GM21576 (cell line): ENCODE measurements at regions not wholly inside any gene's neighbourhood (a gene's known extent, or its start where the extent isn't known, plus 50 kb on each side); places are given as distances from the start of the nearest gene placed in this dataset.

Experiments used
- ATAC-seq: cut with Tn5 transposase; IDR thresholded peaks from one replicate; pipeline ENCODE4 v1.9.1; 2021; ENCODE audit warnings: mild to moderate bottlenecking, moderate library complexity; ENCODE audit not compliant: unreplicated experiment

DNA sequence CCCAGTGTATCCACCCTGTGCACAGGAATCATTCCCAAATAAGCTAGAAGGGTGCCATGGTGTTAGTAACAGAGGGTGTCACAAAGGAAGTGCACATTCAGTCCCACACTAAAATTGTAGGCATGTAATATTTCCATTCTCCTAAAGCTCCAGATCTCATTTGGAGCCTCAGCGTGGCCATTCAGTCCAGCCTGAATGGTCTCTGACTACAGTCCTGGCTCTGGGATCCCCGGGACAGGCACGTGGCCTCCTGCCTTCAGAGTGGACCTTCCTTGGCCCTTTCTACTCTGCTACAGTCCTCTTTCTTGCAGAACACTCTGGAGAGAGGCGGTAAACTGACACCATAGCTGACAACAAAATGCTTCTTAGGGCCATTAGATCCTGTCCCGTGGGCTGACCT is 243.9 kb downstream of the IRX2 start:
- ATAC-seq, result no peak

GRCh38 chr5:2506603-2507002 is 244.9 kb downstream of the IRX2 start:
- no peak for ATAC-seq

- no peak for ATAC-seq
These were observed 246.3 kb downstream of the IRX2 start for GRCh38 chr5:2505217-2505616.

GRCh38 chr5:2502970-2503594 is 248.4 kb downstream of the IRX2 start:
- ATAC-seq, result no peak

DNA sequence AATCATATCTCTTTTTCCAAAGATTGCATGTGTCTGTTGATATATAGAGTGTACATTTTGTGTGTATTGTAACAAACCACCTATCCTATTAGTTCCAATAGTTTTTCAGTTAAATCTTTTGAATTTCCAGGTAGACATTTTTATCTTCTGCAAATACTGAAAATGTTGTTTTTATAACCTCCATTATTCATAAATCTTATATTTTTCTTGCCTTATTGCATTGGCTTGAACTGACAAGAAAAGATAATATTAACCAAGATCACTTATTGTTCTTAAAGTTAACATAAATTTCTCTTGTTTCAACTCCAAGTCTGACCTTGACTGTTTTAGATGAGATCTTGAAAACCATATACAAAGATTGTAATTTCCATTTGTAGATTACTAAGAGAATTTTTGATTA is 251.6 kb downstream of the IRX2 start:
- no peak for ATAC-seq

- ATAC-seq, result no peak
These were observed 254.6 kb downstream of the IRX2 start for GRCh38 chr5:2496891-2497290.

DNA sequence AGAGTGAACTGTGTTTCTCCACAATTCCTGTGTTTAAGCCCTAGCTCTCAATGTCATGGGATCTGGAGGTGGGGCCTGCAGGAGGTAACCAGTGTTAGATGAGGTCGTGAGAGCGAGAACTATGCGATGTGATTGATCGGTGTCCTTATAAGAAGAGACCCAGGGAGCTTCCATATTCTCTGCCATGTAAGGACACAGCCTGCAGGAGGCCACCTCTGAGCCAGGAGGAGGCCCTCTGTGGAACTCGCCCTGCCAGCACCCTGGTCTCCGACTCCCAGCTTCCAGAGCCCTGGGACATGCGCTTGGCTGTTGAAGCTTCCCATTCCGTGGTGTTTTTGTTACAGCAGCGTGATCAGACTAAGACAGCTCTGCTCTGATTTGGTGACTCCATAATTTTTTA is 255.4 kb downstream of the IRX2 start:
- no peak for ATAC-seq

DNA sequence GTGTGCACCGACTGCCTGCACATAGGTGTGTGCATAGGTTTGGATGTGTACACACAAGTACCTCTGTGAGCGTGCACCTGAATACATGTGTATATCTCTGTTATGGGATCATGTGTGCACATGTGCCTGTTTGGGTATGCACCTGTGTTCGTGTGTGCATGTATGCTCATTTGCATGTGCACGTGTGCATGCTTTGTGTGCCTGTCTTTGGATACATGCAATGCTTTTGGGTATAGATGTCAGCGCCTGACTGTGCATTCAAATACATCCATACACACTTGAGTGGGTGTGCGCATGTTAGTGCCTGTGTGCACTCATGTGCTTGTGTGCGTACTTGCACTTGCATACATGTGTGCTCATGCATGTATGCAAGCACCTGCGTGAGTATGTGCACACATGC is 258.1 kb downstream of the IRX2 start:
- ATAC-seq, result no peak

GRCh38 chr5:2492476-2492875 is 259.0 kb downstream of the IRX2 start:
- no peak for ATAC-seq

- ATAC-seq, result no peak
These were observed 259.6 kb downstream of the IRX2 start for GRCh38 chr5:2491846-2492245.

- no peak for ATAC-seq
These were observed 262.2 kb downstream of the IRX2 start for GRCh38 chr5:2489306-2489705.

DNA sequence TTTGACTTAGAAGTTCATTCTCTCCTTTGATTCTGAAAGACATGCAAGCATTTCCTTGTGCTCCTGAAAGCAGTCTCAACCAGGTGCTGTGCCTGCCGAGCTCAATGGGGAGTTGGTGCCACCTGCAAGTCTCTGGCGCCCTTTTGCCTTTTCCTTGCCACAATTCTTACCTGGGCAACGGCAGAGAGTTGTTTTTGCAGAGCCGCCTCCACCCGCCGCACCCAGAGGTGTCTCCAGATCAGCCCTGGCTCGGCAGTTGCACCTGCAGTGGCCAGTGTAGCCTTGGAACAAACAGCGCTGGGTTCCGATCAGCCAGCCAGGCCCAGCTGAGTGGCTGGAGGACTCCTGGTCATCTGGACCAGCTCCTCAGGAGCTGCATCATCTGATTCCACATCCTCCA is 262.9 kb downstream of the IRX2 start:
- ATAC-seq, result no peak

DNA sequence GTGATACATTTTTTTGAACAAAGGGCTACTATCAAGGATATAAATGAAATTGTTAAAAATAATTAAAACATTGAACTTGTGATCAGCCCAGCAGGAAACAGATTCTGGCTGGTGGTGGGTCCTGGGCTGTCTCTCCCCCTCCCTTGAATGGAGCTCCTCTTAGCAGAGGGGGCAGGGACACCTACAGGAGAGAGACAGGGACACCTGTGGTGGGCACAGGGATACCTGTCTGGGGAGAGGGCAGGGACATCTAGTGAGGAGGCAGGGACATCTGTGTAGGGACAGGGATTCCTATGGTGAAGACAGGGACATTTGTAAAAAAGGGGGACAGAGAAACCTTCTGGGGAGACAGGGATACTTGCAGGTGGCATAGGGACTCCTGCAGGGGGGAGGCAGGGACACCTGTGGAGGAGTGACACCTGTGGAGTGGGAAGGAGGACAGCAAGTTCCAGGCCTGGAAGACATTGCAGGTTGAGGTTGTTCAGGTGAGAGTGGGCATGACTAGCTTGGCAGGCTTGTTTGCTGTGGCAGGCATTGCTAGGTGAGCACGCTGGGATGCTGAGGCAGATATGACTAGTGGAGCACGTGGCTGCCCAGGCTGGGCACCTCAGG is 264.2 kb downstream of the IRX2 start:
- no peak for ATAC-seq

- ATAC-seq, result no peak
These were observed 265.1 kb downstream of the IRX2 start for GRCh38 chr5:2486373-2486772.

DNA sequence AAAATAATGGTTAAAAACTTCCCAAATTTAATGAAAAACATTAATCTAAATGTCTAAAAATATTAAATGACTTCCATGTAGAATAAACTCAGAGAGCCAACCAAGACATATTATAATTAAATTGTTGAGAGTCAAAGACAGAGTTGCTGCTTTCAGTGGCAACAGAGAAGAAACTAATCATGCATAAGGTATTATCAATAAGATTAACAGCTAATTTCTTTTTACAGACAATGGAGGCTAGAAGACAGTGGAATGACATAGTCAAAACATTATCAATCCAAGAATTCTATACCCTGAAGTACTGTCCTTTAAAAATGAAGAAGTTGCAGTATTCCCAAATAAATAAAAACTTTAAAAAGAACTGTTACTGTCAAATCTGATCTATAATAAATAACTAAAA is 268.7 kb downstream of the IRX2 start:
- no peak for ATAC-seq

DNA sequence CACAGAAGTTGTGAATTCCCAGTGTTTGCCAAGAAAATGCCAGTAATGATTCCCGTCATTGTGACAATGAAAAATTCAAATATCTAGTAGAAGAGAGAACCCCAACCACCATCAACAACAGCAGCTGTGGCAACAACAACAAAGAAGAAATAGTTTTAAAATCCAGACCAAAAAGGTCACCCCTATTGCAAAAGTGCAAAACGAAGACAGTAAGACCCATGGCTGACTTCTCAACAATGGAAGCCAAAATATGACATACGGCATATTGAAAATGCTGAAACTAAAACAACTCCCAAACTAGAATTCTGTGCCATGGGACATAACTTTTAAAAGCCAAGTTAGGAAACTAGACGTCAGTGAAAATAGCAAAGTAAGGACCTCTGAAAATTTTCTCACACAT is 270.6 kb downstream of the IRX2 start:
- no peak for ATAC-seq

GRCh38 chr5:2475902-2476301 is 275.6 kb downstream of the IRX2 start:
- ATAC-seq, result no peak

- ATAC-seq, result no peak
These were observed 278.8 kb downstream of the IRX2 start for GRCh38 chr5:2472670-2473069.

- ATAC-seq, result no peak
These were observed 280.2 kb downstream of the IRX2 start for GRCh38 chr5:2471152-2471879.

GRCh38 chr5:2466966-2467365 is 284.5 kb downstream of the IRX2 start:
- ATAC-seq, result no peak

- no peak for ATAC-seq
These were observed 286.1 kb downstream of the IRX2 start for GRCh38 chr5:2465383-2465782.

GRCh38 chr5:2464141-2464540 is 287.3 kb downstream of the IRX2 start:
- no peak for ATAC-seq
